ENCODE measurements at regions not wholly inside any gene's neighbourhood (a gene's known extent, or its start where the extent isn't known, plus 50 kb on each side); places are given as distances from the start of the nearest gene placed in this dataset.

DNA sequence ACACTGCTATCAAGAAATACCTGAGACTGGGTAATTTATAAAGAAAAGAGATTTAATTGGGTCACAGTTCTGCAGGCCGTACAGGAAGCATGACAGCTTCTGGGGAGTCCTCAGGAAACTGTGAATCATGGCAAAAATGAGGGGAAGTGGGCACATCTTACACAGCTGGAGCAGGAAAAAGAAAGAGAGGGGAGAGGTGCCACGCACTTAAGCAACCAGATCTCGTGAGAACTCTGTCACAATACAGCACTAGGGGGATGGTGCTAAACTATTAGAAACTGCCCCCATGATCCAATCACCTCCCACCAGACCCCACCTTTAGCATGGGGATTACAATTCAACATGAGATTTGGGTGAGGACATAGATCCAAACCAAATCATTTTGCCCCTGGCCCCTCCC is 105.5 kb upstream of the CPLX2 start:
- Mint-ChIP-seq H3K36me3 (ENCODE audit: insufficient read depth) (no peaks in the 10 kb centered on the region), H3K27me3 (peaks cover 55% of the 10 kb centered on the region), H3K4me1 (no peaks in the 10 kb centered on the region), H3K27ac (ENCODE audit: low read depth) (no peak overlapping the region), H3K9me3 (peaks cover 7% of the 10 kb centered on the region), H3K4me3 (no peak overlapping the region)
- ATAC-seq (replicated peaks; ENCODE audit: extremely low read depth, poor library complexity, severe bottlenecking) (no peak), DNase-seq (ENCODE audit: low spot score in 2 of 2) (no peak)

DNA sequence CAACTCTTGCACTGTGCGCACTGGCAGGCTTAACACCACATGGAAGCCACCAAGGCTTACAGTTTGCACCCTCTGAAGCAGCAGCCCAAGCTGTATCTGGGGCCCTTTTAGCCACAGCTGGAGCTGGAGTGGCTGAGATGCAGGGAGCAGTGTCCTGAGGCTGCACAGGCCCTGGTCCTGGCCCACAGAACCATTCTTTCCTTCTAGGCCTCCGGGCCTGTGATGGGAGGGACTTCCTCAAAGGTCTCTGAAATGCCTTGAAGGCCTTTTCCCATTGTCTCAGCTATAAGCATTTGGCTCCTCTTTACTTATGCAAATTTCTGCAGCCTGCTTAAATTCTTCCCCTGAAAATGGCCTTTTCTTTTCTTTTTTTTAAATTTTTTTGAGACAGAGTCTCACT is 104.4 kb upstream of the CPLX2 start:
- peaks cover 7% of the 10 kb centered on the region for H3K9me3 Mint-ChIP-seq
- no peak for ATAC-seq (replicated peaks; ENCODE audit: extremely low read depth, poor library complexity, severe bottlenecking)
- no peak overlapping the region for H3K27ac Mint-ChIP-seq (ENCODE audit: low read depth)
- peaks cover 58% of the 10 kb centered on the region for H3K27me3 Mint-ChIP-seq
- no peaks in the 10 kb centered on the region for H3K4me1 Mint-ChIP-seq
- no peak for DNase-seq (ENCODE audit: low spot score in 2 of 2)
- H3K4me3 Mint-ChIP-seq = no peak overlapping the region
- no peaks in the 10 kb centered on the region for H3K36me3 Mint-ChIP-seq (ENCODE audit: insufficient read depth)

DNA sequence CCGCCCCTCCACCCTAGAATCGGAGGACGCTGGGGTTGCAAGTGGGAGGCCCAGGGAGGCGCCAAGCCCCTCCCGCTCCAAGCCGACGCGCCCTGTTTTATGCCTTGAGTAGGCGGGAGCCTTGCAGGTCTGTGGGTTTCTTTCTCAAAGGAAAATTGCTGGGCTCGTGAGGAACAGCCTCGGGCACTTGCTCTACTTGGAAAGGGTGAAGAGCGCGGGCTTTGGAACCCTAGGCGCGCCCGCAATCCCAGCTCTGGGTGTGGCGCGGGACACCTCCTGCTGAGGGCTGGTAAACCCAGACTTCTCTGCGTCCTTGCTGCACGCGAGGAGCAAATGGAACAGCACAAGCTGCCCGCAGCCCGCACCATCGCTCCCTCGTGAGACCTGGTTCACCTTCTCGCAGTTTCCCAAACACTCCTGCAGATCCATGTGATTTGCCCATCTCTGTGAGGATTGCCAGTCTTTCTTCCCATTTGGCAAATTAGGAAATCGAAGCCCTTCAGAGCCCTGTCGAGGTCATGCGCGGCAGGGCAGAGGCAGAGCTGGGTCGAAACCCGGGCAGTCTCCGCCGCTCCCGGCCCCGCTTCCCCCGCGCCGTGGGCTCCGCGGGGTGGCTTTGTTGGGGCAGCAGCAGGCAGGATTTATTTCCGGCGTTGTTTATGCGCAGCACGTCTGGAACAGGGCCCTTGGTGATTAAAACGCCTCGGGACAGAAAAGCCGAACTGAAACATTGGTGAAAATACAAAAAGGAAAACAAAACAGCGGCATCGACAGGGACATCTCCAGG is 98.4 kb upstream of the CPLX2 start:
- Mint-ChIP-seq H3K4me3 (no peak overlapping the region), H3K27me3 (peaks cover 51% of the 10 kb centered on the region), H3K27ac (ENCODE audit: low read depth) (no peak overlapping the region), H3K4me1 (no peaks in the 10 kb centered on the region), H3K9me3 (peaks cover 2% of the 10 kb centered on the region), H3K36me3 (ENCODE audit: insufficient read depth) (no peaks in the 10 kb centered on the region)
- DNase-seq (ENCODE audit: low spot score in 2 of 2) = no peak
- no peak for ATAC-seq (replicated peaks; ENCODE audit: extremely low read depth, poor library complexity, severe bottlenecking)

DNA sequence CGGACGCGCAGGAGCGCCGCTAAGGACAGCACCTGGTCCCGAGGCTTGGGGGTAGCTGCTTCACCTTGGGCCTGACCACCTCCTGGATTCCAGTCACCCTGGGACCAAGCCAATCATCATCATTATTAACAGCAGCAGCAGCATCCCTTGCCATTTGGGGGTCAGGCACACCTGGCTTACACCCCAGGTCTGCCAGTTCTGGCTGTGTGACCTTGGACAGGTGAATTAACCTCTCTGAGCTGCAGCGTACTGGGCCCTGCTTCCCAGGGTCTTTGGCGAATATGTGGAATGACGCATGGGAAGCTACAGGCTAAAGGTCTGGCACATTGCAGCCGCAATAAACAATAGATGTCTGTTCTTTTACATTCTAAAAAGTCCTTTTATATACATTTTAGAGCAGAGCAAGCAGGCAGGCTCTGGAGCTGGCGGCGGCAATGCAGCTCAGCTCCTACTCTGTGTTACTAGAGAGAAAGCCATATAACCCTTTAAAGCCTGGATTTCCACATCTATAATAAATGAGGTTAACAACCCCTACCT is 97.8 kb upstream of the CPLX2 start:
- H3K4me3 Mint-ChIP-seq = no peak overlapping the region
- DNase-seq (ENCODE audit: low spot score in 2 of 2) = no peak
- H3K27me3 Mint-ChIP-seq = peaks cover 51% of the 10 kb centered on the region
- H3K9me3 Mint-ChIP-seq = no peaks in the 10 kb centered on the region
- no peak overlapping the region for H3K27ac Mint-ChIP-seq (ENCODE audit: low read depth)
- H3K36me3 Mint-ChIP-seq (ENCODE audit: insufficient read depth) = no peaks in the 10 kb centered on the region
- ATAC-seq (replicated peaks; ENCODE audit: extremely low read depth, poor library complexity, severe bottlenecking) = no peak
- no peaks in the 10 kb centered on the region for H3K4me1 Mint-ChIP-seq

DNA sequence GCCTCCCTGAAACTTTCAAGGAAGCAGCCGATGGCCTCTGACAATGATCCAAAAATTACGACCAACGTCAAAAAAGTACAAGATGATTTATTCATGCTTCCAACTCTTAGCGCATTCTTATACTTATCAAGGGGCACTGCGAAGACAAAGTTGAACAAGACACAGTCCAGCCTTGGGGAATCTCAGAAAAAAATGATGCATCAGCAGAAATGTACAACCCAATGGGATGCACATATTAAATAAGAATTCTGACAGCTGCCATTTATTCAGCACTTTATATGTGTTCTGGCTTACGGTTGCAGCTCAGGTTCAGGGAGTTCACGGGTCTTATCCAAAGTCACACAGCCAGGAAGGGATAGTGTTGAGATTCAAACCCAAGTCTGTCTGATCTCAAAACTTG is 96.0 kb upstream of the CPLX2 start:
- no peak overlapping the region for H3K4me3 Mint-ChIP-seq
- peaks cover 52% of the 10 kb centered on the region for H3K27me3 Mint-ChIP-seq
- no peaks in the 10 kb centered on the region for H3K4me1 Mint-ChIP-seq
- no peaks in the 10 kb centered on the region for H3K9me3 Mint-ChIP-seq
- DNase-seq (ENCODE audit: low spot score in 2 of 2) = no peak
- H3K36me3 Mint-ChIP-seq (ENCODE audit: insufficient read depth) = no peaks in the 10 kb centered on the region
- ATAC-seq (replicated peaks; ENCODE audit: extremely low read depth, poor library complexity, severe bottlenecking) = no peak
- no peak overlapping the region for H3K27ac Mint-ChIP-seq (ENCODE audit: low read depth)

DNA sequence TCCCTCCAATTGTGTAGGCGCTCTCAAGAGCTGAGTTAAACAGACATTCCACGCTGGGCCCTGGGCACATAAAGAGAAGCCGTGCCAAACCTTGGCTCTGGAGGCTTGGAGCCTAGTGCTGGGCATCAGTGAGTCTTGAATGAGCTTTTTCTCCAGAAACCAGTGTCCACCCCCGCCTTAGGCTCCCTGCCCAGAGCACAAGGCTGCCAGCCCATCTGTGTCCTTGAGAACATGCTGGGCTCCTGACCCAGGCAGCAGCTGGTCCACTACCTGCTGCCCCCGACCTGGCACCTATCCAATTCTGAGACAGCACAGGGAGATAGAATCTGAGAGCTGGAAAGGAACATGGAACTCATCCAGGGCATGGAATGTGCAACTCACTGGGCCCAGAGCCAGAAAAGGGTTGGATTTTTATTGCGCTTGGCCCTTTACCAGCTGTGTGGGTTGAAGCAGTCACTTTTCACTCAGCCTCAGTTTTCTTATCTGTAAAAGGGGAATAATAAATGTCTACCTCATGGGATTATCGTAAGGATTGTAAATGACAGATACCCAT is 92.4 kb upstream of the CPLX2 start:
- DNase-seq (ENCODE audit: low spot score in 2 of 2) = no peak
- Mint-ChIP-seq H3K36me3 (ENCODE audit: insufficient read depth) (no peaks in the 10 kb centered on the region), H3K4me3 (no peak overlapping the region), H3K27ac (ENCODE audit: low read depth) (no peak overlapping the region), H3K27me3 (peaks cover 54% of the 10 kb centered on the region), H3K4me1 (no peaks in the 10 kb centered on the region), H3K9me3 (no peaks in the 10 kb centered on the region)
- ATAC-seq (replicated peaks; ENCODE audit: extremely low read depth, poor library complexity, severe bottlenecking) = no peak

DNA sequence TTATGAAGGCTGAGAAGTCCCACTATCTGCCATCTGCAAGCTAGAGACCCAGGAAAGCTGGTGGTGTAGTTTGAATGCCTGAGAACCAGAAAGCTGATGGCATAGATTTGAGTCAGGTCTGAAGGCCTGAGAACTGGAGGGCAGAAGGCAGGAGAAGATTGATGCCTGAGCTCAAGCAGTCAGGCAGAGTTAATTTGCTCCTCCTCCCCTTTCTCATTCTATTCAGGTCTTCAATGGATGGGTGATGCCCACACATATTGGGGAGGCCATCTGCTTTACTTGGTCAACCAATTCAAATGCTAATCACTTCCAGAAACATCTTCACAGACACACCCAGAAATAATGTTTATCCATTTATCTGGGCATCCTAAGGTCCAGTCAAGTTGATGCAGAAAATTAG is 87.6 kb upstream of the CPLX2 start:
- Mint-ChIP-seq H3K36me3 (ENCODE audit: insufficient read depth) (no peaks in the 10 kb centered on the region), H3K27me3 (peaks cover 78% of the 10 kb centered on the region), H3K27ac (ENCODE audit: low read depth) (no peak overlapping the region), H3K4me1 (no peaks in the 10 kb centered on the region), H3K4me3 (no peak overlapping the region), H3K9me3 (no peaks in the 10 kb centered on the region)
- no peak for ATAC-seq (replicated peaks; ENCODE audit: extremely low read depth, poor library complexity, severe bottlenecking)
- DNase-seq (ENCODE audit: low spot score in 2 of 2) = no peak

DNA sequence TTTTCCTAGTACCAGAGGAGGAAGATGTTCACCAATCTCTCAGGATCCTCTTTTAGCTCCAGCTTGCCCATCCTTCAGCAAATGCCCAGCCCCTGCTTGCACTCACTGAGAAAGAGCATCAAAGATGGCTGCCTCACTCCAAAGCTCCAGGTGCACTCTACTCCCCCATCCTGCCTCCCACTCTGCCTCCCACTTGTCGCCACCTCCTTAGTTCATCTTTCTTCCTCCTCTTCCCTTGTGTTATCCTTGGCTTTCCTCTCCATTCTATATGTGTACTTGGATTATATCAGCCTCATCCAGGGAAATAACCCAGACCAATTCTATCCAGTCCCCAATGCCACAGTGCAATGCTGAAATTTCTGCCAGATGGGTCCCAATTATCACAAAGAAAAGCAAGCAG is 87.1 kb upstream of the CPLX2 start:
- Mint-ChIP-seq H3K4me3 (no peak overlapping the region), H3K36me3 (ENCODE audit: insufficient read depth) (no peaks in the 10 kb centered on the region)

DNA sequence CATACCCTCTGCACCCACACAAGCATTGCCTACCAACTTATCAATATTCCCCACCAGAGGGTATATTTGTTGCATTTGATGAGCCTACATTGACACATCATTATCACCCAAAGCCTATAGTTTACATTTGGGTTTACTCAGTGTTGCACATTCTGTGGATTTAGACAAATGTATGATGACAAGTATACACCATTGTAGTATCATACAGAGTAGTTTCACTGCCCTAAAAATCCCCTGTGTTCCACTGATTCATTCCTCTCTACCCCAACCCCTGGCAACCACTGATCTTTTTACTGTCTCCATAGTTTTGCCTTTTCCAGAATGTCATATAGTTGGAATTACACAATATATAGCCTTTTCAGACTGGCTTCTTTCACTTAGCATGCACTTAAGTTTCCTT is 85.7 kb upstream of the CPLX2 start:
- no peak for ATAC-seq (replicated peaks; ENCODE audit: extremely low read depth, poor library complexity, severe bottlenecking)
- Mint-ChIP-seq H3K4me1 (no peaks in the 10 kb centered on the region), H3K9me3 (no peaks in the 10 kb centered on the region), H3K36me3 (ENCODE audit: insufficient read depth) (no peaks in the 10 kb centered on the region), H3K27ac (ENCODE audit: low read depth) (no peak overlapping the region), H3K27me3 (peaks cover 86% of the 10 kb centered on the region), H3K4me3 (no peak overlapping the region)
- DNase-seq (ENCODE audit: low spot score in 2 of 2) = no peak

More for the DNA sequence above, 87.1 kb upstream of the CPLX2 start:
- Mint-ChIP-seq H3K27ac (ENCODE audit: low read depth) (no peak overlapping the region), H3K4me1 (no peaks in the 10 kb centered on the region), H3K9me3 (no peaks in the 10 kb centered on the region), H3K27me3 (peaks cover 82% of the 10 kb centered on the region)
- no peak for DNase-seq (ENCODE audit: low spot score in 2 of 2)
- no peak for ATAC-seq (replicated peaks; ENCODE audit: extremely low read depth, poor library complexity, severe bottlenecking)

DNA sequence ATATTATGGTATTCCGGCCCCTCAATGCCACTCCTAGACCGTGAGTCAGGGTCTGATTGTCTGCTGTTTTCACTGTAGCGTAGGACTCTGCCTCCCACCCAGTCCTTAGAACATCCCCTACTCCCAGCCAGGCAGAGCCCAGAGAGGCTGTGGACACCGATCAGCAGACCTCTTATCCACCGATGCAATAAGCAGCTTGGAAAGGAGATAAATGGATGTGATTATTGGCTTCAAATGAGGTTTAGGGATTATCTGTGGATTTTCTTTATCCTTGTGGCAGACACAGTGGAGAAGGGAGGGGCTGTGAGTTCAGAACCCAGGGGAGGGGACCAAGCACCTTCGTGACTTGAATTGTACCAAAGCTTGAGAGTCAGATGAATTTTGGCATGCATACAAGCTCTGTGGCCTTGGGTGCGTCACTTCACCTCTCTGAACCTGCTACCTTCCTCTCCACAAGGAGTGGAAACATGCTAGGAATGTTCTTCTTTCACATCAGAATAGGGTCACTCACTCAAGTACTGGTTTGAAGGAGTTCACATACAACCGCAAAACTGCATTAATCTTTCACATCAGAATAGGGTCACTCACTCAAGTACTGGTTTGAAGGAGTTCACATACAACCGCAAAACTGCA is 83.1 kb upstream of the CPLX2 start:
- Mint-ChIP-seq H3K27me3 (peaks cover 89% of the 10 kb centered on the region), H3K4me3 (no peak overlapping the region), H3K4me1 (no peaks in the 10 kb centered on the region), H3K9me3 (peaks cover 5% of the 10 kb centered on the region), H3K36me3 (ENCODE audit: insufficient read depth) (peaks cover 2% of the 10 kb centered on the region), H3K27ac (ENCODE audit: low read depth) (no peak overlapping the region)
- ATAC-seq (replicated peaks; ENCODE audit: extremely low read depth, poor library complexity, severe bottlenecking) = no peak
- DNase-seq (ENCODE audit: low spot score in 2 of 2) = no peak

DNA sequence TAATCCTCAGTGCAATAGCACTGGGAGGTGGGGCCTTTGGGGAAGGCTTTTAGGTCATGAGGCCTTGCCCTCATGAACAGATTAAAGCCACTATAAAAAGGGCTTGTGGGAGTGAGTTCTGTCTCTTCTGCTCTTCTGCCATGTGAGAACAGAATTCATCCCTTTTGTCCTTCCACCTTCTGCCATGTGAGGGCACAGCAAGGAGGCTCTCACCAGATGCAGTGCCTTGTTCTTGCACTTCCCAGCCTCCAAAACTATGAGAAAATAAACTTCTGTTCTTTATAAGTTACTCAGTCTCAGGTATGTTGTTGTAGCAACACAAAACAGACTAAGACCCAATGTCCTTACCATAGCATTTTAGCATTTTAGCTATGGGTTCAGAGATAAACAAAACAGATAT is 81.7 kb upstream of the CPLX2 start:
- Mint-ChIP-seq H3K27me3 (peaks cover 94% of the 10 kb centered on the region), H3K27ac (ENCODE audit: low read depth) (no peak overlapping the region), H3K4me1 (no peaks in the 10 kb centered on the region), H3K9me3 (peaks cover 5% of the 10 kb centered on the region), H3K4me3 (no peak overlapping the region), H3K36me3 (ENCODE audit: insufficient read depth) (peaks cover 2% of the 10 kb centered on the region)
- DNase-seq (ENCODE audit: low spot score in 2 of 2) = no peak
- no peak for ATAC-seq (replicated peaks; ENCODE audit: extremely low read depth, poor library complexity, severe bottlenecking)

DNA sequence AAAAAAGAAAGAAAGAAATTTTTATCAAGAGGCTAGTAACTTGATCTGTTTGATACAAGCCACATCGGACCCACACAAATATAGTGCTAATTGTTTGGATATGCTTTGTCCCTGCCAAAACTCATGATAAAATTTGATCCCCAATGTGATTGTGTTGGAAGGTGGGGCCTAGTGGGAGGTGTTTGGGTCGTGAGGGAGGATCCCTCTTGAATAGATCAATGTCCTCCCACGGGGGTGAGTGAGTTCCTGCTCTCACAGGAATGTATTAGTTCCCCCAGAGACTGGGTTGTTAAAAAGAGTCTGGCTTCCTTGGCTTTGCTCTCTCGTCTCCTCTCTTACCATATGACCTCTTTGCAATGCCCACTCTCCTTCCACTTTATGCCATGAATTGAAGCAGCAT is 80.6 kb upstream of the CPLX2 start:
- no peaks in the 10 kb centered on the region for H3K4me1 Mint-ChIP-seq
- DNase-seq (ENCODE audit: low spot score in 2 of 2) (no peak), ATAC-seq (replicated peaks; ENCODE audit: extremely low read depth, poor library complexity, severe bottlenecking) (no peak)
- H3K27me3 Mint-ChIP-seq = peaks cover 94% of the 10 kb centered on the region
- H3K4me3 Mint-ChIP-seq = no peak overlapping the region
- peaks cover 7% of the 10 kb centered on the region for H3K9me3 Mint-ChIP-seq
- no peak overlapping the region for H3K27ac Mint-ChIP-seq (ENCODE audit: low read depth)
- H3K36me3 Mint-ChIP-seq (ENCODE audit: insufficient read depth) = peaks cover 2% of the 10 kb centered on the region

DNA sequence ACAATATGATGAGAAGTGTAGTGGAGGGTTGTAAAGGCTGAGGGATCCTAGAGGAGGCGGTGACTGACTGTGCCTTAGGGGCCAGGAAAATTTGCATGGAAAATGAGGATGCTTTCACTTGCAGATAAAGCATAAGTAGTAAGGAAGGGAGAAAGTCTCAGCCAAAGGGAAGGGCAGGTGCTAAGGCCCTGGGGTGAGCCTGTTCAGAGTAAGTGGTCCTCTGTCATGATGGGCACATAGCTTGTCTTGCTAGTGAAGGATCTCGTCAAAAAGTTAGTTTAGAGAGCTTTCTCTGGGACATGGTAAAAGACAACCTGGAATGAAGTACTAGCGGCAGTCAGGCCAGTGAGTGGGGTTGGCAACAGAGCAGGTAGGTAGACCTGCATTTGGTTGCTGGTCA is 75.4 kb upstream of the CPLX2 start:
- DNase-seq (ENCODE audit: low spot score in 2 of 2) (no peak), ATAC-seq (replicated peaks; ENCODE audit: extremely low read depth, poor library complexity, severe bottlenecking) (no peak)
- Mint-ChIP-seq H3K9me3 (peaks cover 13% of the 10 kb centered on the region), H3K36me3 (ENCODE audit: insufficient read depth) (peaks cover 2% of the 10 kb centered on the region), H3K27ac (ENCODE audit: low read depth) (no peak overlapping the region), H3K27me3 (peaks cover 87% of the 10 kb centered on the region), H3K4me3 (no peak overlapping the region), H3K4me1 (no peaks in the 10 kb centered on the region)
